HL-60 (cell line): ENCODE measurements at regions not wholly inside any gene's neighbourhood (a gene's known extent, or its start where the extent isn't known, plus 50 kb on each side); places are given as distances from the start of the nearest gene placed in this dataset.

Source experiments
- DNase-seq, 2 experiments: peaks; one replicate each; pipeline ENCODE4 v3.0.0-alpha.2; 2010 to 2020; ENCODE audit warnings: low read depth in 1 of 2, low spot score in 1 of 2
- H3K27ac ChIP-seq: fragments of 250-450 bp; sonication (Bioruptor Pico); replicated peaks from 2 replicates; pipeline ENCODE4 v1.5.1; 2020; ENCODE audit warnings: mild to moderate bottlenecking, moderate library complexity
- H3K27me3 ChIP-seq: fragments of 250-450 bp; sonication (Bioruptor Pico); 2 replicates; pipeline ENCODE4 v1.5.1; 2021; ENCODE audit warnings: mild to moderate bottlenecking, moderate library complexity; ENCODE audit not compliant: insufficient read depth, poor library complexity, severe bottlenecking
- H3K4me3 ChIP-seq: replicated peaks from 2 replicates; pipeline ENCODE4 v1.5.1; 2011; ENCODE audit warnings: mild to moderate bottlenecking, control low read depth, low read length; ENCODE audit not compliant: insufficient read depth
- CTCF ChIP-seq: IDR thresholded peaks from one replicate; pipeline ENCODE4 v1.5.1; 2011; ENCODE audit warnings: low read length, control low read depth, inconsistent platforms; ENCODE audit not compliant: insufficient read depth
- GABPA ChIP-seq: IDR thresholded peaks from 2 replicates; pipeline ENCODE4 v1.6.1; 2012; ENCODE audit warnings: low read depth
- POLR2AphosphoS5 ChIP-seq: IDR thresholded peaks from 2 replicates; pipeline ENCODE4 v1.6.1; 2012; ENCODE audit warnings: low read depth
- REST ChIP-seq: IDR thresholded peaks from 2 replicates; pipeline ENCODE4 v1.6.1; 2012; ENCODE audit warnings: low read depth; ENCODE audit not compliant: insufficient replicate concordance
- SPI1 ChIP-seq: IDR thresholded peaks from 2 replicates; pipeline ENCODE4 v1.6.1; 2012; ENCODE audit warnings: low read depth, mild to moderate bottlenecking, borderline replicate concordance

GRCh38 chr4:106869551-106869950 lies 166.6 kb downstream of the DKK2 start:
- TF ChIP-seq CTCF (no peak), REST (no peak), GABPA (no peak), POLR2AphosphoS5 (no peak), SPI1 (no peak)
- no peak overlapping the region for H3K27ac ChIP-seq
- no peaks in the 10 kb centered on the region for H3K27me3 ChIP-seq
- H3K4me3 ChIP-seq, result no peak overlapping the region
- peak in 1 of 2 experiments; percentile 14 for DNase-seq

GRCh38 chr4:106868381-106869035 lies 167.6 kb downstream of the DKK2 start:
- no peak for DNase-seq
- H3K27ac ChIP-seq, result no peak overlapping the region
- no peak overlapping the region for H3K4me3 ChIP-seq
- H3K27me3 ChIP-seq, result no peaks in the 10 kb centered on the region
- TF ChIP-seq CTCF (no peak), REST (no peak), POLR2AphosphoS5 (no peak), SPI1 (no peak)

GRCh38 chr4:106864231-106864630 lies 171.9 kb downstream of the DKK2 start:
- no peak for DNase-seq
- H3K27me3 ChIP-seq, result no peaks in the 10 kb centered on the region
- H3K27ac ChIP-seq, result no peak overlapping the region
- no peak overlapping the region for H3K4me3 ChIP-seq
- TF ChIP-seq SPI1 (no peak), REST (no peak), GABPA (no peak), CTCF (no peak), POLR2AphosphoS5 (no peak)
